ENCODE measurements at regions not wholly inside any gene's neighbourhood (a gene's known extent, or its start where the extent isn't known, plus 50 kb on each side); places are given as distances from the start of the nearest gene placed in this dataset.

GRCh38 chr6:91310178-91310577, 723.3 kb upstream of the MAP3K7 start:
- no peak for DNase-seq (ENCODE audit: extremely low spot score in 2 of 2)
- H3K27me3 ChIP-seq: no peaks in the 10 kb centered on the region
- no peaks in the 10 kb centered on the region for H3K9me3 ChIP-seq
- H3K27ac ChIP-seq: no peak overlapping the region
- TF ChIP-seq POLR2A (IDR thresholded peaks at IDR 0.05): no peak
- no peak for TF ChIP-seq CTCF (IDR thresholded peaks at IDR 0.05)
- no peak for TF ChIP-seq POLR2AphosphoS5 (IDR thresholded peaks at IDR 0.05; ENCODE audit: insufficient read depth in 1 of 2, low read depth in 1 of 2)
- H3K4me1 ChIP-seq: no peaks in the 10 kb centered on the region
- intact Hi-C loops (cut with DNase I): no loop called here
- H3K36me3 ChIP-seq: no peaks in the 10 kb centered on the region
- no peak overlapping the region for H3K4me3 ChIP-seq

- H3K9me3 ChIP-seq: no peaks in the 10 kb centered on the region
These were observed 718.9 kb upstream of the MAP3K7 start for GRCh38 chr6:91305755-91306154.

GRCh38 chr6:91304521-91304920, 717.6 kb upstream of the MAP3K7 start:
- intact Hi-C loops (cut with DNase I): no loop called here
- Histone ChIP-seq H3K36me3 (no peaks in the 10 kb centered on the region), H3K4me3 (no peak overlapping the region), H3K9me3 (no peaks in the 10 kb centered on the region), H3K27ac (no peak overlapping the region), H3K27me3 (no peaks in the 10 kb centered on the region), H3K4me1 (no peaks in the 10 kb centered on the region)
- no peak for TF ChIP-seq CTCF (IDR thresholded peaks at IDR 0.05)
- no peak for TF ChIP-seq POLR2AphosphoS5 (IDR thresholded peaks at IDR 0.05; ENCODE audit: insufficient read depth in 1 of 2, low read depth in 1 of 2)
- no peak for TF ChIP-seq POLR2A (IDR thresholded peaks at IDR 0.05)
- DNase-seq (ENCODE audit: extremely low spot score in 2 of 2): no peak

More at GRCh38 chr6:91305755-91306154, 718.9 kb upstream of the MAP3K7 start:
- H3K4me3 ChIP-seq: no peak overlapping the region
- DNase-seq (ENCODE audit: extremely low spot score in 2 of 2): no peak
- no peaks in the 10 kb centered on the region for H3K36me3 ChIP-seq
- no peak overlapping the region for H3K27ac ChIP-seq
- intact Hi-C loops (cut with DNase I): no loop called here
- H3K27me3 ChIP-seq: no peaks in the 10 kb centered on the region
- TF ChIP-seq POLR2A (IDR thresholded peaks at IDR 0.05) (no peak), POLR2AphosphoS5 (IDR thresholded peaks at IDR 0.05; ENCODE audit: insufficient read depth in 1 of 2, low read depth in 1 of 2) (no peak), CTCF (IDR thresholded peaks at IDR 0.05) (no peak)
- H3K4me1 ChIP-seq: no peaks in the 10 kb centered on the region

GRCh38 chr6:91303326-91303725, 716.5 kb upstream of the MAP3K7 start:
- Histone ChIP-seq H3K36me3 (no peaks in the 10 kb centered on the region), H3K27ac (no peak overlapping the region), H3K27me3 (no peaks in the 10 kb centered on the region), H3K4me1 (no peaks in the 10 kb centered on the region), H3K4me3 (no peak overlapping the region), H3K9me3 (no peaks in the 10 kb centered on the region)
- no peak for DNase-seq (ENCODE audit: extremely low spot score in 2 of 2)
- no peak for TF ChIP-seq CTCF (IDR thresholded peaks at IDR 0.05)
- no peak for TF ChIP-seq POLR2A (IDR thresholded peaks at IDR 0.05)
- TF ChIP-seq POLR2AphosphoS5 (IDR thresholded peaks at IDR 0.05; ENCODE audit: insufficient read depth in 1 of 2, low read depth in 1 of 2): no peak
- intact Hi-C loops (cut with DNase I): no loop called here

GRCh38 chr6:91299544-91300491, 712.9 kb upstream of the MAP3K7 start:
- Histone ChIP-seq H3K36me3 (no peaks in the 10 kb centered on the region), H3K4me3 (no peak overlapping the region), H3K27me3 (no peaks in the 10 kb centered on the region), H3K9me3 (no peaks in the 10 kb centered on the region), H3K4me1 (no peaks in the 10 kb centered on the region), H3K27ac (peak overlapping the region; percentile 48)
- intact Hi-C loops (cut with DNase I): no loop called here
- TF ChIP-seq POLR2AphosphoS5 (IDR thresholded peaks at IDR 0.05; ENCODE audit: insufficient read depth in 1 of 2, low read depth in 1 of 2) (no peak), CTCF (IDR thresholded peaks at IDR 0.05) (no peak), POLR2A (IDR thresholded peaks at IDR 0.05) (no peak)
- DNase-seq (ENCODE audit: extremely low spot score in 2 of 2): no peak
